SK-N-SH (cell line): ENCODE measurements at regions not wholly inside any gene's neighbourhood (a gene's known extent, or its start where the extent isn't known, plus 50 kb on each side); places are given as distances from the start of the nearest gene placed in this dataset.
"Not testable (repeated sequence)": the region's sequence is repeated elsewhere in the genome, so short reads cannot be mapped to it uniquely, and the experiment has no call there.

Experiments used
- CTCF ChIA-PET: fragments of 300-600, 350-600 bp; formaldehyde crosslinking; extraction: SDS; loops from one replicate; lab custom pipeline; 2021; lab: Yijun Ruan, JAX
- POLR2A ChIA-PET: fragments of 350-600 bp; sonication (Branson Sonifier 250); formaldehyde crosslinking; extraction: SDS; loops from one replicate; lab custom pipeline; 2020; ENCODE audit warnings: antibody characterized with exemption, inconsistent platforms; lab: Yijun Ruan, JAX
- DNase-seq: peaks from one replicate; pipeline ENCODE4 v3.0.0; 2012
- H2AFZ ChIP-seq: fragments of 200-600 bp; sonication (generic); 2 replicates; pipeline ENCODE4 v1.8.1; 2016; ENCODE audit warnings: antibody characterized with exemption, mild to moderate bottlenecking, low read depth
- H3F3A ChIP-seq: fragments of 200-600 bp; sonication (generic); replicated peaks from 2 replicates; pipeline ENCODE3; 2016; ENCODE audit warnings: antibody characterized with exemption, mild to moderate bottlenecking; ENCODE audit not compliant: insufficient read depth
- H3K27ac ChIP-seq, 2 experiments: fragments of 200-500 bp in 1 of 2; fragments of 200-600 bp in 1 of 2; sonication (Bioruptor generic) in 1 of 2; sonication (generic), shearing (Covaris generic) in 1 of 2; 2 replicates each; pipeline versions ENCODE4 v1.5.1 to v1.6.1; 2014 to 2016; ENCODE audit warnings: low read depth in 2 of 2, inconsistent platforms in 1 of 2, low read length in 1 of 2, mild to moderate bottlenecking in 1 of 2, mixed read lengths in 1 of 2
- H3K27me3 ChIP-seq: fragments of 200-600 bp; sonication (generic), shearing (Covaris generic); 2 replicates; pipeline ENCODE4 v1.6.1; 2016; ENCODE audit warnings: mixed run types; ENCODE audit not compliant: insufficient read depth
- H3K36me3 ChIP-seq, 2 experiments: fragments of 200-500 bp in 1 of 2; fragments of 200-600 bp in 1 of 2; sonication (Bioruptor generic) in 1 of 2; sonication (generic) in 1 of 2; replicated peaks in 1 of 2; 2 replicates each; pipeline versions ENCODE3 to v1.5.1; 2014 to 2016; ENCODE audit warnings: low read length in 1 of 2, mild to moderate bottlenecking in 1 of 2; ENCODE audit not compliant: insufficient read depth in 2 of 2, control insufficient read depth in 1 of 2
- H3K4me1 ChIP-seq, 2 experiments: fragments of 200-500 bp in 1 of 2; fragments of 200-600 bp in 1 of 2; sonication (Bioruptor generic) in 1 of 2; sonication (generic), shearing (Covaris generic) in 1 of 2; 2 replicates each; pipeline versions ENCODE4 v1.5.1 to v1.6.1; 2014 to 2016; ENCODE audit warnings: low read depth in 1 of 2, low read length in 1 of 2, mixed run types in 1 of 2; ENCODE audit not compliant: insufficient read depth in 2 of 2, control insufficient read depth in 1 of 2
- H3K4me2 ChIP-seq: fragments of 200-600 bp; sonication (generic), shearing (Covaris generic); 2 replicates; pipeline ENCODE4 v1.6.1; 2017; ENCODE audit warnings: mixed run types
- H3K4me3 ChIP-seq, 2 experiments: fragments of 200-500 bp in 1 of 2; fragments of 200-600 bp in 1 of 2; sonication (Bioruptor generic) in 1 of 2; sonication (generic), shearing (Covaris generic) in 1 of 2; 2 replicates each; pipeline versions ENCODE4 v1.5.1 to v1.8.1; 2014 to 2016; ENCODE audit warnings: low read depth in 2 of 2, inconsistent platforms in 1 of 2, low read length in 1 of 2, mild to moderate bottlenecking in 1 of 2, mixed read lengths in 1 of 2, moderate library complexity in 1 of 2
- H3K79me2 ChIP-seq: fragments of 200-600 bp; sonication (generic); 2 replicates; pipeline ENCODE4 v1.8.1; 2017; ENCODE audit warnings: mild to moderate bottlenecking; ENCODE audit not compliant: insufficient read depth
- H3K9ac ChIP-seq: fragments of 200-600 bp; sonication (generic); 2 replicates; pipeline ENCODE4 v1.6.1; 2017; ENCODE audit warnings: mixed run types
- H3K9me2 ChIP-seq: fragments of 200-600 bp; sonication (generic); 2 replicates; pipeline ENCODE4 v1.6.1; 2017; ENCODE audit warnings: mixed run types
- H3K9me3 ChIP-seq: fragments of 200-600 bp; sonication (generic); 2 replicates; pipeline ENCODE4 v1.6.1; 2017; ENCODE audit warnings: mixed run types, mild to moderate bottlenecking, moderate library complexity
- H4K20me1 ChIP-seq: fragments of 200-600 bp; sonication (generic); 2 replicates; pipeline ENCODE4 v1.6.1; 2017; ENCODE audit warnings: mild to moderate bottlenecking, mixed run types; ENCODE audit not compliant: insufficient read depth
- EZH2phosphoT487 ChIP-seq: fragments of 200-600 bp; sonication (generic); IDR thresholded peaks from 2 replicates; pipeline ENCODE4 v1.6.1; 2017; ENCODE audit warnings: low read depth, mixed run types, mild to moderate bottlenecking, antibody characterized with exemption, moderate library complexity, borderline replicate concordance
- FOXM1 ChIP-seq: IDR thresholded peaks from 2 replicates; pipeline ENCODE4 v1.4.0; 2012; ENCODE audit warnings: low read depth, mild to moderate bottlenecking
- GABPA ChIP-seq: IDR thresholded peaks from 2 replicates; pipeline ENCODE4 v1.4.0; 2012; ENCODE audit warnings: low read depth, mild to moderate bottlenecking
- GATA2 ChIP-seq: sonication (generic); formaldehyde crosslinking; IDR thresholded peaks from 2 replicates; pipeline ENCODE4 v1.5.0; 2020; ENCODE audit warnings: mild to moderate bottlenecking, missing genetic modification reagents
- MEF2A ChIP-seq: IDR thresholded peaks from 2 replicates; pipeline ENCODE4 v1.4.0; 2012; ENCODE audit warnings: low read depth, borderline replicate concordance
- MXI1 ChIP-seq: IDR thresholded peaks from 2 replicates; pipeline ENCODE4 v1.6.1; 2012; ENCODE audit warnings: mild to moderate bottlenecking, low read depth, low read length, improper control_type of control experiment
- NRF1 ChIP-seq: IDR thresholded peaks from 2 replicates; pipeline ENCODE4 v1.6.1; 2012; ENCODE audit warnings: low read depth, mild to moderate bottlenecking, low read length
- RCOR1 ChIP-seq: fragments of 150-350 bp; IDR thresholded peaks from 2 replicates; pipeline ENCODE4 v1.6.1; 2017; ENCODE audit warnings: antibody characterized with exemption, low read length
- RXRA ChIP-seq: IDR thresholded peaks from 2 replicates; pipeline ENCODE4 v1.4.0; 2012; ENCODE audit warnings: low read depth, mild to moderate bottlenecking, borderline replicate concordance
- SIN3A ChIP-seq: IDR thresholded peaks from 2 replicates; pipeline ENCODE4 v1.6.1; 2012; ENCODE audit warnings: low read depth, mild to moderate bottlenecking, low read length, moderate library complexity, borderline replicate concordance
- TAF1 ChIP-seq: IDR thresholded peaks from 2 replicates; pipeline ENCODE4 v1.6.1; 2012; ENCODE audit warnings: low read depth, mild to moderate bottlenecking, low read length, moderate library complexity, borderline replicate concordance
- USF1 ChIP-seq: IDR thresholded peaks from 2 replicates; pipeline ENCODE4 v1.4.0; 2012; ENCODE audit warnings: low read depth, borderline replicate concordance
- ZBTB33 ChIP-seq: IDR thresholded peaks from 2 replicates; pipeline ENCODE4 v1.4.0; 2012; ENCODE audit warnings: low read depth, borderline replicate concordance
- WGBS: methylation state at CpG from one replicate; pipeline ENCODE4 v1.1.6; 2017; ENCODE audit warnings: low lambda C conversion rate; 5-methylcytosine and 5-hydroxymethylcytosine counted together
- TF ChIP-seq, protein P1 (sequence below): IDR thresholded peaks from 2 replicates; pipeline ENCODE4 v1.4.0; 2012; ENCODE audit warnings: low read depth
- TF ChIP-seq, protein P2 (sequence below): fragments of 150-350 bp; IDR thresholded peaks from 2 replicates; pipeline ENCODE4 v1.6.1; 2017; ENCODE audit warnings: antibody characterized with exemption, low read length, low read depth, borderline replicate concordance
- TF ChIP-seq, protein P3 (sequence below): IDR thresholded peaks from 2 replicates; pipeline ENCODE4 v1.6.1; 2012; ENCODE audit warnings: mild to moderate bottlenecking, low read depth, low read length, moderate library complexity
- TF ChIP-seq, protein P4 (sequence below): IDR thresholded peaks from 2 replicates; pipeline ENCODE4; 2012
- TF ChIP-seq, protein P5 (sequence below): fragments of 150-350 bp; IDR thresholded peaks from 2 replicates; pipeline ENCODE4 v1.6.1; 2016; ENCODE audit warnings: mild to moderate bottlenecking, low read depth, low read length

DNA sequence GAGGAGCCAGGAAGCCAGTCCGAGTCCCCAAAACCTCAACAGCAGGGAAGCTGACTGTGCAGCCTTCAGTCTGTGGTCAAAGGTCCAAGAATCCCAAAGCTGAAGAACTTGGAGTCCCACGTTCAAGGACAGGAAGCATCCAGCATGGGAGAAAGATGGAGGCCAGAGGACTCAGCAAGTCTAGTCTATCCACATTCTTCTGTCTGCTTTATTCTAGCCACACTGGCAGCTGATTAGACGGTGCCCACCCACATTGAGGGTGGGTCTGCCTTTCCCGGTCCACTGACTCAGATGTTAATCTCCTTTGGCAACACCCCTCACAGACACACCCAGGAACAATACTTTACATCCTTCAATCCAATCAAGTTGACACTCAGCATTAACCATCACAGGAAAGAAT, 456.5 kb upstream of the TMEM132C start:
- H4K20me1 ChIP-seq, DNase-seq, POLR2A ChIA-PET, H2AFZ ChIP-seq, H3K79me2 ChIP-seq, H3K36me3 ChIP-seq, CTCF ChIA-PET, H3K9me3 ChIP-seq, H3K4me2 ChIP-seq, H3K4me3 ChIP-seq, H3K27ac ChIP-seq, H3K27me3 ChIP-seq, H3F3A ChIP-seq, H3K4me1 ChIP-seq, H3K9me2 ChIP-seq, H3K9ac ChIP-seq: not testable (repeated sequence)
- WGBS, result 15% methylated on average over 4 of the region's 4 CpGs

- 2% methylated on average over 6 of the region's 7 CpGs for WGBS
- ChIA-PET CTCF (no interaction called here), POLR2A (no interaction called here)
- Histone ChIP-seq H3K9ac (no peak overlapping the region), H3F3A (no peaks in the 10 kb centered on the region), H3K9me3 (no peaks in the 10 kb centered on the region), H3K4me1 (no peaks in the 10 kb centered on the region), H3K4me3 (no peak overlapping the region), H4K20me1 (no peaks in the 10 kb centered on the region), H3K27ac (no peak overlapping the region), H2AFZ (no peak overlapping the region), H3K36me3 (no peaks in the 10 kb centered on the region), H3K27me3 (no peaks in the 10 kb centered on the region), H3K79me2 (no peaks in the 10 kb centered on the region), H3K9me2 (no peaks in the 10 kb centered on the region), H3K4me2 (no peak overlapping the region)
- no peak for DNase-seq
- TF ChIP-seq, protein P1, sequence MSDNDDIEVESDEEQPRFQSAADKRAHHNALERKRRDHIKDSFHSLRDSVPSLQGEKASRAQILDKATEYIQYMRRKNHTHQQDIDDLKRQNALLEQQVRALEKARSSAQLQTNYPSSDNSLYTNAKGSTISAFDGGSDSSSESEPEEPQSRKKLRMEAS, result no peak
- TF ChIP-seq RXRA, result no peak
- TF ChIP-seq, protein P2, sequence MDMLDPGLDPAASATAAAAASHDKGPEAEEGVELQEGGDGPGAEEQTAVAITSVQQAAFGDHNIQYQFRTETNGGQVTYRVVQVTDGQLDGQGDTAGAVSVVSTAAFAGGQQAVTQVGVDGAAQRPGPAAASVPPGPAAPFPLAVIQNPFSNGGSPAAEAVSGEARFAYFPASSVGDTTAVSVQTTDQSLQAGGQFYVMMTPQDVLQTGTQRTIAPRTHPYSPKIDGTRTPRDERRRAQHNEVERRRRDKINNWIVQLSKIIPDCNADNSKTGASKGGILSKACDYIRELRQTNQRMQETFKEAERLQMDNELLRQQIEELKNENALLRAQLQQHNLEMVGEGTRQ, result no peak
- no peak for TF ChIP-seq MEF2A
- TF ChIP-seq TAF1, result no peak
- no peak for TF ChIP-seq MXI1
- no peak for TF ChIP-seq ZBTB33
- TF ChIP-seq GATA2 (CRISPR knock-in tag), result no peak
- TF ChIP-seq NRF1, result no peak
- TF ChIP-seq, protein P3, sequence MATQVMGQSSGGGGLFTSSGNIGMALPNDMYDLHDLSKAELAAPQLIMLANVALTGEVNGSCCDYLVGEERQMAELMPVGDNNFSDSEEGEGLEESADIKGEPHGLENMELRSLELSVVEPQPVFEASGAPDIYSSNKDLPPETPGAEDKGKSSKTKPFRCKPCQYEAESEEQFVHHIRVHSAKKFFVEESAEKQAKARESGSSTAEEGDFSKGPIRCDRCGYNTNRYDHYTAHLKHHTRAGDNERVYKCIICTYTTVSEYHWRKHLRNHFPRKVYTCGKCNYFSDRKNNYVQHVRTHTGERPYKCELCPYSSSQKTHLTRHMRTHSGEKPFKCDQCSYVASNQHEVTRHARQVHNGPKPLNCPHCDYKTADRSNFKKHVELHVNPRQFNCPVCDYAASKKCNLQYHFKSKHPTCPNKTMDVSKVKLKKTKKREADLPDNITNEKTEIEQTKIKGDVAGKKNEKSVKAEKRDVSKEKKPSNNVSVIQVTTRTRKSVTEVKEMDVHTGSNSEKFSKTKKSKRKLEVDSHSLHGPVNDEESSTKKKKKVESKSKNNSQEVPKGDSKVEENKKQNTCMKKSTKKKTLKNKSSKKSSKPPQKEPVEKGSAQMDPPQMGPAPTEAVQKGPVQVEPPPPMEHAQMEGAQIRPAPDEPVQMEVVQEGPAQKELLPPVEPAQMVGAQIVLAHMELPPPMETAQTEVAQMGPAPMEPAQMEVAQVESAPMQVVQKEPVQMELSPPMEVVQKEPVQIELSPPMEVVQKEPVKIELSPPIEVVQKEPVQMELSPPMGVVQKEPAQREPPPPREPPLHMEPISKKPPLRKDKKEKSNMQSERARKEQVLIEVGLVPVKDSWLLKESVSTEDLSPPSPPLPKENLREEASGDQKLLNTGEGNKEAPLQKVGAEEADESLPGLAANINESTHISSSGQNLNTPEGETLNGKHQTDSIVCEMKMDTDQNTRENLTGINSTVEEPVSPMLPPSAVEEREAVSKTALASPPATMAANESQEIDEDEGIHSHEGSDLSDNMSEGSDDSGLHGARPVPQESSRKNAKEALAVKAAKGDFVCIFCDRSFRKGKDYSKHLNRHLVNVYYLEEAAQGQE, result no peak
- no peak for TF ChIP-seq GABPA
- TF ChIP-seq, protein P4, sequence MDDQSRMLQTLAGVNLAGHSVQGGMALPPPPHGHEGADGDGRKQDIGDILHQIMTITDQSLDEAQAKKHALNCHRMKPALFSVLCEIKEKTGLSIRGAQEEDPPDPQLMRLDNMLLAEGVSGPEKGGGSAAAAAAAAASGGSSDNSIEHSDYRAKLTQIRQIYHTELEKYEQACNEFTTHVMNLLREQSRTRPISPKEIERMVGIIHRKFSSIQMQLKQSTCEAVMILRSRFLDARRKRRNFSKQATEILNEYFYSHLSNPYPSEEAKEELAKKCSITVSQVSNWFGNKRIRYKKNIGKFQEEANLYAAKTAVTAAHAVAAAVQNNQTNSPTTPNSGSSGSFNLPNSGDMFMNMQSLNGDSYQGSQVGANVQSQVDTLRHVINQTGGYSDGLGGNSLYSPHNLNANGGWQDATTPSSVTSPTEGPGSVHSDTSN, result no peak
- no peak for TF ChIP-seq USF1
- TF ChIP-seq FOXM1, result no peak
- TF ChIP-seq, protein P5, sequence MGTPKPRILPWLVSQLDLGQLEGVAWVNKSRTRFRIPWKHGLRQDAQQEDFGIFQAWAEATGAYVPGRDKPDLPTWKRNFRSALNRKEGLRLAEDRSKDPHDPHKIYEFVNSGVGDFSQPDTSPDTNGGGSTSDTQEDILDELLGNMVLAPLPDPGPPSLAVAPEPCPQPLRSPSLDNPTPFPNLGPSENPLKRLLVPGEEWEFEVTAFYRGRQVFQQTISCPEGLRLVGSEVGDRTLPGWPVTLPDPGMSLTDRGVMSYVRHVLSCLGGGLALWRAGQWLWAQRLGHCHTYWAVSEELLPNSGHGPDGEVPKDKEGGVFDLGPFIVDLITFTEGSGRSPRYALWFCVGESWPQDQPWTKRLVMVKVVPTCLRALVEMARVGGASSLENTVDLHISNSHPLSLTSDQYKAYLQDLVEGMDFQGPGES, result no peak
- TF ChIP-seq SIN3A, result no peak
- TF ChIP-seq EZH2phosphoT487, result no peak
- TF ChIP-seq RCOR1, result no peak
Measured at GRCh38 chr12:127811988-127812387, 455.0 kb upstream of the TMEM132C start.
